SIG-M5 (cell line): ENCODE measurements at regions not wholly inside any gene's neighbourhood (a gene's known extent, or its start where the extent isn't known, plus 50 kb on each side); places are given as distances from the start of the nearest gene placed in this dataset.

Experiments
- DNase-seq: peaks from one replicate; lab custom pipeline; 2025; lab: John Stamatoyannopoulos, UW

GRCh38 chr1:93744299-93744988, 62.8 kb upstream of the BCAR3 start:
- DNase-seq, result no peak

GRCh38 chr1:93743465-93743864, 61.8 kb upstream of the BCAR3 start:
- no peak for DNase-seq

- no peak for DNase-seq
These were observed 59.0 kb upstream of the BCAR3 start for GRCh38 chr1:93740601-93741031.

- no peak for DNase-seq
These were observed 58.5 kb upstream of the BCAR3 start for GRCh38 chr1:93740157-93740556.

GRCh38 chr1:93739472-93739871, 57.8 kb upstream of the BCAR3 start:
- no peak for DNase-seq

- DNase-seq, result no peak
These were observed 57.3 kb upstream of the BCAR3 start for GRCh38 chr1:93738926-93739325.

GRCh38 chr1:93738075-93738622, 56.5 kb upstream of the BCAR3 start:
- DNase-seq, result no peak

- no peak for DNase-seq
These were observed 54.1 kb upstream of the BCAR3 start for GRCh38 chr1:93735722-93736121.

- no peak for DNase-seq
These were observed 53.4 kb upstream of the BCAR3 start for GRCh38 chr1:93734999-93735398.

- DNase-seq, result no peak
These were observed 51.7 kb upstream of the BCAR3 start for GRCh38 chr1:93733340-93733739.

GRCh38 chr1:93732514-93732913, 50.9 kb upstream of the BCAR3 start:
- DNase-seq, result no peak
